Neural crest cell (in vitro differentiated cells): ENCODE measurements at regions not wholly inside any gene's neighbourhood (a gene's known extent, or its start where the extent isn't known, plus 50 kb on each side); places are given as distances from the start of the nearest gene placed in this dataset.

ENCODE experiments used
- DNase-seq: peaks from one replicate; pipeline ENCODE4 v3.0.0; 2021; ENCODE audit warnings: low read depth, mixed read lengths, low spot score
- H3K27ac Mint-ChIP-seq: one replicate; pipeline ENCODE4 v1.8.0; 2021; ENCODE audit warnings: mild to moderate bottlenecking, mixed read lengths; ENCODE audit not compliant: unreplicated experiment
- H3K27me3 Mint-ChIP-seq: 2 replicates; pipeline ENCODE4 v1.8.0; 2021; ENCODE audit warnings: low read depth, mild to moderate bottlenecking, mixed read lengths
- H3K36me3 Mint-ChIP-seq: 2 replicates; pipeline ENCODE4 v1.8.0; 2021; ENCODE audit warnings: low read depth, mild to moderate bottlenecking, mixed read lengths
- H3K4me1 Mint-ChIP-seq: 2 replicates; pipeline ENCODE4 v1.8.0; 2021; ENCODE audit warnings: mixed read lengths
- H3K4me3 Mint-ChIP-seq: one replicate; pipeline ENCODE4 v1.8.0; 2021; ENCODE audit warnings: mild to moderate bottlenecking, mixed read lengths
- H3K9me3 Mint-ChIP-seq: 2 replicates; pipeline ENCODE4 v1.8.0; 2021; ENCODE audit warnings: mixed read lengths
- TF ChIP-seq, protein P1 (sequence below): fragments of 200-600 bp; sonication (generic); conservative IDR thresholded peaks from 2 replicates; pipeline ENCODE4 v1.5.0; 2021; ENCODE audit warnings: antibody characterized with exemption, mild to moderate bottlenecking

DNA sequence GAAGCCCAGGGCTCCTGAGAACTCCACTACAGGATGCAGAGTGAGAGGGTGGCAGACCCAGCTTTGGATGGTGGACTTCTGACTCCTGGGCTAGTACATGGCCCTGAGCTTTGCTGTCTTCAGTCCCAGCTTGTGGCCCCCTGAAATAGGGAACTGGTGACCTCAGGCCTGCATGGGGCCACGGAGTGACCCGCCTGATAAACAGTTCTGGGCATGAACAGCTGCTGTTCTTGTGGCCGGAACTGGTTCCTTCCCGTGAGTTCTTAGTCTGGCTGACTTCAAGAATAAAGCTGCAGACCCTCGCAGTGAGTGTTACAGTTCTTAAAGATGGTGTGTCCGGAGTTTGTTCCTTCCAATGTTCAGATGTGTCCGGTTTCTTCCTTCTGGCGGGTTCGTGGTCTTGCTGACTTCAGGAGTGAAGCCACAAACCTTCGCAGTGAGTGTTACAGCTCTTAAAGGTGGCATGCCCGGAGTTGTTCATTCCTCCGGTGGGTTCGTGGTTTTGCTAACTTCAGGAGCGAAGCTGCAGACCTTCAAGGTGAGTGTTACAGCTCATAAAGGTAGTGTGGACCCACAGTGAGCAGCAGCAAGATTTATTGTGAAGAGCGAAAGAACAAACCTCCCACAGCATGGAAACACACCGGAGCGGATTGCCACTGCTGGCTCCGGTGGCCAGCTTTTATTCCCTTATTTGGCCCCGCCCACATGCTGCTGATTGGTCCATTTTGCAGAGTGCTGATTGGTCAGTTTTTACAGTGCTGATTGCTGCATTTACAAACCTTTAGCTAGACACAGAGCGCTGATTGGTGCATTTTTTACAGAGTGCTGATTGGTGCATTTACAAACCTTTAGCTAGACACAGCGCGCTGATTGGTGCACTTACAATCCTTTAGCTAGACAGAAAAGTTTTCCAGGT, 268.0 kb downstream of the ZEB1 start:
- Mint-ChIP-seq H3K27me3 (no peaks in the 10 kb centered on the region), H3K27ac (peak overlapping the region; percentile 12), H3K4me1 (peaks cover 17% of the 10 kb centered on the region), H3K36me3 (peaks cover 6% of the 10 kb centered on the region), H3K4me3 (no peak overlapping the region), H3K9me3 (peaks cover 7% of the 10 kb centered on the region)
- TF ChIP-seq, protein P1, sequence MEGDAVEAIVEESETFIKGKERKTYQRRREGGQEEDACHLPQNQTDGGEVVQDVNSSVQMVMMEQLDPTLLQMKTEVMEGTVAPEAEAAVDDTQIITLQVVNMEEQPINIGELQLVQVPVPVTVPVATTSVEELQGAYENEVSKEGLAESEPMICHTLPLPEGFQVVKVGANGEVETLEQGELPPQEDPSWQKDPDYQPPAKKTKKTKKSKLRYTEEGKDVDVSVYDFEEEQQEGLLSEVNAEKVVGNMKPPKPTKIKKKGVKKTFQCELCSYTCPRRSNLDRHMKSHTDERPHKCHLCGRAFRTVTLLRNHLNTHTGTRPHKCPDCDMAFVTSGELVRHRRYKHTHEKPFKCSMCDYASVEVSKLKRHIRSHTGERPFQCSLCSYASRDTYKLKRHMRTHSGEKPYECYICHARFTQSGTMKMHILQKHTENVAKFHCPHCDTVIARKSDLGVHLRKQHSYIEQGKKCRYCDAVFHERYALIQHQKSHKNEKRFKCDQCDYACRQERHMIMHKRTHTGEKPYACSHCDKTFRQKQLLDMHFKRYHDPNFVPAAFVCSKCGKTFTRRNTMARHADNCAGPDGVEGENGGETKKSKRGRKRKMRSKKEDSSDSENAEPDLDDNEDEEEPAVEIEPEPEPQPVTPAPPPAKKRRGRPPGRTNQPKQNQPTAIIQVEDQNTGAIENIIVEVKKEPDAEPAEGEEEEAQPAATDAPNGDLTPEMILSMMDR, result no peak
- DNase-seq, result no peak

DNA sequence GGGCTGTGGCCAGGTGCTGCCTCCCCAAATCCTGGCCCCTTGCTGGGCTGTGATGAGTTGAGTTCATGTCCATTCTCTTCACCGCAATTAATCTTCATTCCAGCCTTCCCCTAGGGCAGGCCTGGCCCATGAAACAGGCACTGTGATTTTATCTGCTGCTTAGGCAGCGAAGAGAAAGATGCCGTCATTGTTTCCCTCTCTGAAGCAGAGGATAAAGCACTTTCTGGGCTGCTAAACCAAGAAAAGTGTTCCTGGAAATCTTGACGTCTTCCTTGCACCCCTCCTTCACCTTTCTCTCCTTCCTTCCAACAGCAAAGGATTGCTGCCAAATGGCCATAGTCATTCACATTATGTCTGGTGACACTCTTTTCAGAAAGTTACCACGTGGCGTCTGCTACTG, 265.9 kb downstream of the ZEB1 start:
- H3K27me3 Mint-ChIP-seq, result no peaks in the 10 kb centered on the region
- DNase-seq, result no peak
- no peak overlapping the region for H3K27ac Mint-ChIP-seq
- H3K4me3 Mint-ChIP-seq, result no peak overlapping the region
- no peaks in the 10 kb centered on the region for H3K36me3 Mint-ChIP-seq
- TF ChIP-seq, protein P1, result no peak
- H3K9me3 Mint-ChIP-seq, result peaks cover 5% of the 10 kb centered on the region
- H3K4me1 Mint-ChIP-seq, result peaks cover 22% of the 10 kb centered on the region

- H3K4me3 Mint-ChIP-seq, result no peak overlapping the region
- TF ChIP-seq, protein P1, result no peak
- no peaks in the 10 kb centered on the region for H3K27me3 Mint-ChIP-seq
- peaks cover 24% of the 10 kb centered on the region for H3K4me1 Mint-ChIP-seq
- no peak overlapping the region for H3K27ac Mint-ChIP-seq
- no peak for DNase-seq
- no peaks in the 10 kb centered on the region for H3K36me3 Mint-ChIP-seq
- H3K9me3 Mint-ChIP-seq, result peaks cover 12% of the 10 kb centered on the region
Measured at GRCh38 chr10:31584098-31584631, 265.1 kb downstream of the ZEB1 start.

DNA sequence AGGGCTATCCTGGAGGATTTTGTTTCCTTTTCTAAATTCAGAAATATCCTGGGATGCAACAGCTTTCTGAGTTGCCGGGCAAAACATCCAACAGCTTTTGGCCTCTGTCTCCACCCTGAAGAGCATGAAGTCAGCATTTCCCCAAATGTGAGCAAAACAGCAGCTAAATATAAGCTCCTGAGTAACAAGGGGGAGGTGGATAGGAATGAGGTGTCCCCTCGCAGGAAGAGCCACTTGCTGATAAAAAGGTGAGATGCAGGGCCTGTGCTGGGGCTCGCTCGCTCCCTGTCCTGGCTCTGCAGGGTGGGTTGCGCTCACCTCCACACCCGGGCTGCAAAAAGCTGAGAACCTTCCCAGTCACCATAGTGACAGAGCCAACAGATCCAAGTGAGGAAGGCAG, 264.3 kb downstream of the ZEB1 start:
- TF ChIP-seq, protein P1, result no peak
- DNase-seq, result no peak
- H3K27ac Mint-ChIP-seq, result no peak overlapping the region
- no peaks in the 10 kb centered on the region for H3K27me3 Mint-ChIP-seq
- peaks cover 15% of the 10 kb centered on the region for H3K9me3 Mint-ChIP-seq
- H3K36me3 Mint-ChIP-seq, result peaks cover 2% of the 10 kb centered on the region
- H3K4me3 Mint-ChIP-seq, result no peak overlapping the region
- peaks cover 31% of the 10 kb centered on the region for H3K4me1 Mint-ChIP-seq

GRCh38 chr10:31582365-31583052, 263.5 kb downstream of the ZEB1 start:
- H3K27ac Mint-ChIP-seq, result no peak overlapping the region
- H3K27me3 Mint-ChIP-seq, result no peaks in the 10 kb centered on the region

More at GRCh38 chr10:31582365-31583052, 263.5 kb downstream of the ZEB1 start:
- TF ChIP-seq, protein P1, result no peak
- Mint-ChIP-seq H3K4me3 (no peak overlapping the region), H3K36me3 (peaks cover 2% of the 10 kb centered on the region), H3K9me3 (peaks cover 16% of the 10 kb centered on the region), H3K4me1 (peaks cover 33% of the 10 kb centered on the region)
- no peak for DNase-seq
